Ovary (tissue), 3 donors: ENCODE measurements at regions not wholly inside any gene's neighbourhood (a gene's known extent, or its start where the extent isn't known, plus 50 kb on each side); places are given as distances from the start of the nearest gene placed in this dataset.

ENCODE experiments used
- CTCF ChIP-seq, 3 donors: fragments of 450-650 bp in 2 of 3; fragments of 200-600 bp in 1 of 3; IDR thresholded peaks; one replicate each; pipeline versions ENCODE4 v1.5.1 to v1.8.0; 2016 to 2022; ENCODE audit warnings: antibody characterized with exemption in 3 of 3, mild to moderate bottlenecking in 1 of 3
- POLR2A ChIP-seq: fragments of 450-650 bp; IDR thresholded peaks from one replicate; pipeline ENCODE4 v1.6.1; 2017; ENCODE audit warnings: antibody characterized with exemption, mild to moderate bottlenecking, moderate library complexity
- donor health status: DM: no; HTN: no; CAD: no.

- TF ChIP-seq POLR2A (no peak), CTCF (IDR thresholded peaks at IDR 0.05) (no peak)
These were observed 284.4 kb upstream of the PARD3B start for GRCh38 chr2:204260901-204261300.
